Thyroid gland (tissue), 4 donors: ENCODE measurements at regions not wholly inside any gene's neighbourhood (a gene's known extent, or its start where the extent isn't known, plus 50 kb on each side); places are given as distances from the start of the nearest gene placed in this dataset.

Experiments used
- CTCF ChIP-seq, 6 experiments: fragments of 200-600 bp in 3 of 6; fragments of 450-650 bp in 3 of 6; sonication (generic) in 3 of 6; IDR thresholded peaks; one replicate each; pipeline ENCODE4 v1.5.1; 2016 to 2019; ENCODE audit warnings: antibody characterized with exemption in 6 of 6, mild to moderate bottlenecking in 2 of 6, inconsistent platforms in 1 of 6, moderate library complexity in 1 of 6
- POLR2A ChIP-seq, 2 donors: fragments of 450-650 bp; IDR thresholded peaks; one replicate each; pipeline ENCODE4 v1.6.1; 2017; ENCODE audit warnings: antibody characterized with exemption in 2 of 2, mild to moderate bottlenecking in 2 of 2, moderate library complexity in 1 of 2

GRCh38 chr2:236879416-236879963 lies 206.2 kb upstream of the COPS8 start:
- TF ChIP-seq CTCF (IDR thresholded peaks at IDR 0.05) (no peak), POLR2A (IDR thresholded peaks at IDR 0.05) (no peak)
